OCI-LY1 (cell line): ENCODE measurements at regions not wholly inside any gene's neighbourhood (a gene's known extent, or its start where the extent isn't known, plus 50 kb on each side); places are given as distances from the start of the nearest gene placed in this dataset.

Experiments
- EZH2 ChIP-seq: fragments of 200-600 bp; sonication (generic), shearing (Covaris generic); IDR thresholded peaks from 2 replicates; pipeline ENCODE4 v1.8.0; 2017; ENCODE audit warnings: borderline replicate concordance, mixed run types, mild to moderate bottlenecking, antibody characterized with exemption, low read length, moderate library complexity, mixed read lengths
- TF ChIP-seq, protein P1 (sequence below): fragments of 200-600 bp; sonication (generic), shearing (Covaris generic); IDR thresholded peaks from 2 replicates; pipeline ENCODE4 v1.5.1; 2017; ENCODE audit warnings: mild to moderate bottlenecking, antibody characterized with exemption, low read length, moderate library complexity, mixed read lengths

DNA sequence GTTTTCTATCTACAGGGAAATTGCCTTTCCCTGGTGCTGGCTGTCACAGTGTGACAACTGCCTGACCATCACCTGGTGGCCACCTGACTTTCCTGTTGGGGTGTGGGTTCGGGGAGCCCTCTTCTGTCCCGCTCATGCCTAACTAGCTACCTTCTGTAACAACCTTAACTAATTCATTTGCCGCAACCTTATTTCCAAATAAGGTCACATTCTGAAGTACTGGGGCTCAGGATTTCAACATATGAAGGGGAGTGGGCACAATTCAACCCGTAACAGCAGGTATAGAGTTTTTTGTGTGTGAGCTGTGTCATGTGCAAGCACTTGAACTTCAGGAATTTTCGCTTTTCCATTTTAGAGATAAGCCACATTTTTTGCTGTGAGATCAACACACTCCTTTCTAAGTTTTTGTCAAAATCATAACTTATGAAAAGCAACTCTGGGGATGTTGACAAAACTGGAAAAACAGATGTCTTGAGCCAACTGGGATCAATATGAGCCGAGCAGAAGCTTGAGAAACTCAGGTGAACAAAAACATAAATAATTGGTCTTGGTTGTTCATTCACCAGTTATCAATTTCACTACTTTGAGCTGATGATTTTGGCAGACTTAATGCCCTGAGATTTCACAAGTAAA, 242.0 kb upstream of the RGMA start:
- TF ChIP-seq, protein P1, sequence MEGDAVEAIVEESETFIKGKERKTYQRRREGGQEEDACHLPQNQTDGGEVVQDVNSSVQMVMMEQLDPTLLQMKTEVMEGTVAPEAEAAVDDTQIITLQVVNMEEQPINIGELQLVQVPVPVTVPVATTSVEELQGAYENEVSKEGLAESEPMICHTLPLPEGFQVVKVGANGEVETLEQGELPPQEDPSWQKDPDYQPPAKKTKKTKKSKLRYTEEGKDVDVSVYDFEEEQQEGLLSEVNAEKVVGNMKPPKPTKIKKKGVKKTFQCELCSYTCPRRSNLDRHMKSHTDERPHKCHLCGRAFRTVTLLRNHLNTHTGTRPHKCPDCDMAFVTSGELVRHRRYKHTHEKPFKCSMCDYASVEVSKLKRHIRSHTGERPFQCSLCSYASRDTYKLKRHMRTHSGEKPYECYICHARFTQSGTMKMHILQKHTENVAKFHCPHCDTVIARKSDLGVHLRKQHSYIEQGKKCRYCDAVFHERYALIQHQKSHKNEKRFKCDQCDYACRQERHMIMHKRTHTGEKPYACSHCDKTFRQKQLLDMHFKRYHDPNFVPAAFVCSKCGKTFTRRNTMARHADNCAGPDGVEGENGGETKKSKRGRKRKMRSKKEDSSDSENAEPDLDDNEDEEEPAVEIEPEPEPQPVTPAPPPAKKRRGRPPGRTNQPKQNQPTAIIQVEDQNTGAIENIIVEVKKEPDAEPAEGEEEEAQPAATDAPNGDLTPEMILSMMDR = no peak
- TF ChIP-seq EZH2 = no peak
